Esophagus muscularis mucosa (tissue), 4 donors: ENCODE measurements at regions not wholly inside any gene's neighbourhood (a gene's known extent, or its start where the extent isn't known, plus 50 kb on each side); places are given as distances from the start of the nearest gene placed in this dataset.

ENCODE experiments used
- EP300 ChIP-seq: sonication (generic); formaldehyde crosslinking; IDR thresholded peaks from one replicate; pipeline ENCODE4 v1.6.1; 2017; ENCODE audit warnings: antibody characterized with exemption
- POLR2A ChIP-seq: fragments of 450-650 bp; IDR thresholded peaks from one replicate; pipeline ENCODE4 v1.6.1; 2017; ENCODE audit warnings: antibody characterized with exemption, moderate library complexity, mild to moderate bottlenecking, low read depth
- TF ChIP-seq, protein P1 (sequence below), 3 experiments: fragments of 200-600 bp in 2 of 3; fragments of 450-650 bp in 1 of 3; sonication (generic) in 2 of 3; IDR thresholded peaks; one replicate each; pipeline ENCODE4 v1.5.1; 2017 to 2019; ENCODE audit warnings: antibody characterized with exemption in 3 of 3, mild to moderate bottlenecking in 2 of 3, moderate library complexity in 1 of 3

DNA sequence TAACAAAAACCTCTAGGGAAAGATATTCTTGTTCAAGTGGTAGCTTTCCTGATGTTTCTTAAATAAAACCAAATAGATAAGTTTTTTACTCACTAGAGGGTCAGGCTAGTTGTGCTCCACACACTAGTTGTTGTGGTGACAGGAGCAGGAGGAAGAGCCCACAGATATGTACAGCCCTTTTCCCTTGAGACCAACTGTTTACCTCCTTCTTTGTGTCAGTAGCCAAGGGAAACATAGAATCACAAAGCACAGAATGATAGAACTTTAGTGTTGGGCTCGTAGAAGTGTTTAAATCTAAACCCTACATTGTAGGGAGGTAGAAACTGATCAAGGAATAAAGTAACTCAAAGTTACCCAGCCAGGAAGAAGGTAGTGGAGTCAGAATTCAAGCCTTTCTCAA is 309.0 kb downstream of the CTH start:
- TF ChIP-seq EP300 = no peak
- TF ChIP-seq, protein P1, sequence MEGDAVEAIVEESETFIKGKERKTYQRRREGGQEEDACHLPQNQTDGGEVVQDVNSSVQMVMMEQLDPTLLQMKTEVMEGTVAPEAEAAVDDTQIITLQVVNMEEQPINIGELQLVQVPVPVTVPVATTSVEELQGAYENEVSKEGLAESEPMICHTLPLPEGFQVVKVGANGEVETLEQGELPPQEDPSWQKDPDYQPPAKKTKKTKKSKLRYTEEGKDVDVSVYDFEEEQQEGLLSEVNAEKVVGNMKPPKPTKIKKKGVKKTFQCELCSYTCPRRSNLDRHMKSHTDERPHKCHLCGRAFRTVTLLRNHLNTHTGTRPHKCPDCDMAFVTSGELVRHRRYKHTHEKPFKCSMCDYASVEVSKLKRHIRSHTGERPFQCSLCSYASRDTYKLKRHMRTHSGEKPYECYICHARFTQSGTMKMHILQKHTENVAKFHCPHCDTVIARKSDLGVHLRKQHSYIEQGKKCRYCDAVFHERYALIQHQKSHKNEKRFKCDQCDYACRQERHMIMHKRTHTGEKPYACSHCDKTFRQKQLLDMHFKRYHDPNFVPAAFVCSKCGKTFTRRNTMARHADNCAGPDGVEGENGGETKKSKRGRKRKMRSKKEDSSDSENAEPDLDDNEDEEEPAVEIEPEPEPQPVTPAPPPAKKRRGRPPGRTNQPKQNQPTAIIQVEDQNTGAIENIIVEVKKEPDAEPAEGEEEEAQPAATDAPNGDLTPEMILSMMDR (IDR thresholded peaks at IDR 0.05) = no peak
- no peak for TF ChIP-seq POLR2A
